K562 (cell line): ENCODE measurements at regions not wholly inside any gene's neighbourhood (a gene's known extent, or its start where the extent isn't known, plus 50 kb on each side); places are given as distances from the start of the nearest gene placed in this dataset.

ENCODE experiments used
- CBX5 ChIP-seq: IDR thresholded peaks from 2 replicates; pipeline ENCODE4 v1.6.1; 2014; ENCODE audit warnings: low read depth, borderline replicate concordance
- CHD7 ChIP-seq: fragments of 200-600 bp; sonication (generic); IDR thresholded peaks from one replicate; pipeline ENCODE4 v1.6.1; 2012; ENCODE audit warnings: mild to moderate bottlenecking, low read depth, low read length, inconsistent platforms
- DACH1 ChIP-seq: fragments of 450-650 bp; IDR thresholded peaks from 2 replicates; pipeline ENCODE4 v1.6.1; 2018; ENCODE audit not compliant: partially characterized antibody
- HNRNPLL ChIP-seq: fragments of 200-400 bp; formaldehyde crosslinking; IDR thresholded peaks from 2 replicates; pipeline ENCODE4 v1.6.1; 2017; ENCODE audit warnings: low read length, low read depth, mild to moderate bottlenecking; ENCODE audit not compliant: poor library complexity, severe bottlenecking
- PHF8 ChIP-seq: fragments of 200-600 bp; sonication (generic); IDR thresholded peaks from 2 replicates; pipeline ENCODE4 v1.6.1; 2012; ENCODE audit warnings: mixed run types, mild to moderate bottlenecking, inconsistent platforms, low read length, moderate library complexity, borderline replicate concordance
- RBM34 ChIP-seq: fragments of 200-400 bp; formaldehyde crosslinking; IDR thresholded peaks from 2 replicates; pipeline ENCODE4 v1.6.1; 2018; ENCODE audit warnings: low read length, borderline replicate concordance; ENCODE audit not compliant: insufficient read depth
- YY1 ChIP-seq, 3 experiments: IDR thresholded peaks; 2 replicates each; pipeline ENCODE4 v1.6.1; 2011; ENCODE audit warnings: low read length in 2 of 3, mild to moderate bottlenecking in 2 of 3, moderate library complexity in 2 of 3, borderline replicate concordance in 1 of 3, control low read depth in 1 of 3, low read depth in 1 of 3; ENCODE audit not compliant: insufficient read depth in 3 of 3, insufficient replicate concordance in 2 of 3, control insufficient read depth in 1 of 3, insufficient read length in 1 of 3; ENCODE audit errors: extremely low read depth in 1 of 3

- no peak for TF ChIP-seq DACH1
- no peak for TF ChIP-seq CHD7
- no peak for TF ChIP-seq HNRNPLL
- TF ChIP-seq CBX5, result no peak
- no peak for TF ChIP-seq RBM34
- TF ChIP-seq YY1 (IDR thresholded peaks at IDR 0.05; ENCODE audit: borderline replicate concordance in 1 of 3, control insufficient read depth in 1 of 3, extremely low read depth in 1 of 3, insufficient read depth in 3 of 3, insufficient read length in 1 of 3, insufficient replicate concordance in 2 of 3, low read depth in 1 of 3, low read length in 2 of 3), result no peak
- TF ChIP-seq PHF8, result no peak
Measured at GRCh38 chr18:28468901-28469300, 292.0 kb upstream of the CDH2 start.
